Peyer's patch (tissue), 4 donors: ENCODE measurements at regions not wholly inside any gene's neighbourhood (a gene's known extent, or its start where the extent isn't known, plus 50 kb on each side); places are given as distances from the start of the nearest gene placed in this dataset.

ENCODE experiments used
- POLR2A ChIP-seq, 2 donors: fragments of 450-650 bp; IDR thresholded peaks; one replicate each; pipeline ENCODE4 v1.5.1; 2017; ENCODE audit warnings: antibody characterized with exemption in 2 of 2, mild to moderate bottlenecking in 2 of 2, moderate library complexity in 2 of 2
- TF ChIP-seq, protein P1 (sequence below), 6 experiments: fragments of 450-650 bp in 4 of 6; fragments of 200-600 bp in 2 of 6; sonication (generic) in 1 of 6; IDR thresholded peaks; one replicate each; pipeline ENCODE4 v1.5.1; 2017 to 2019; ENCODE audit warnings: antibody characterized with exemption in 6 of 6, mild to moderate bottlenecking in 3 of 6, moderate library complexity in 1 of 6

DNA sequence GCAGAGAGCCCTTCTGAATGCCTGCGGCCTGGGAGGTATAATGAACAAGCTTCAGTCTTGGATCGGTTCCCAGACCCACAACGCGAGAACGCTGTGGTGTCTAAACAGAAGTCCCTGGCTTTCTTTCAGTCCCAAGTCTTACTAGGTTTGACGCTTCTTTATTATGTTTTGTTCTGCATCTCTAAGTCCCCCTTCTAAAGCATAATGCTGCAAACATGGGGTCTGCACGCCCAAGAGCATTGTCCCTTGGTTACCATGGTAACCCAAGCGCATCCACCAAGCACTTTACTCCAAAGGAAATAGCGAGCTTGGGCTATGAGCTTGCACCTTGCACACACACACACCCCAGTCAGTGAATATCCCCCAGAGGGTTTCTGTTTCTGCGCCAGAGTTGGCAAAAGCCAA lies 193.7 kb downstream of the INO80D start:
- TF ChIP-seq, protein P1, sequence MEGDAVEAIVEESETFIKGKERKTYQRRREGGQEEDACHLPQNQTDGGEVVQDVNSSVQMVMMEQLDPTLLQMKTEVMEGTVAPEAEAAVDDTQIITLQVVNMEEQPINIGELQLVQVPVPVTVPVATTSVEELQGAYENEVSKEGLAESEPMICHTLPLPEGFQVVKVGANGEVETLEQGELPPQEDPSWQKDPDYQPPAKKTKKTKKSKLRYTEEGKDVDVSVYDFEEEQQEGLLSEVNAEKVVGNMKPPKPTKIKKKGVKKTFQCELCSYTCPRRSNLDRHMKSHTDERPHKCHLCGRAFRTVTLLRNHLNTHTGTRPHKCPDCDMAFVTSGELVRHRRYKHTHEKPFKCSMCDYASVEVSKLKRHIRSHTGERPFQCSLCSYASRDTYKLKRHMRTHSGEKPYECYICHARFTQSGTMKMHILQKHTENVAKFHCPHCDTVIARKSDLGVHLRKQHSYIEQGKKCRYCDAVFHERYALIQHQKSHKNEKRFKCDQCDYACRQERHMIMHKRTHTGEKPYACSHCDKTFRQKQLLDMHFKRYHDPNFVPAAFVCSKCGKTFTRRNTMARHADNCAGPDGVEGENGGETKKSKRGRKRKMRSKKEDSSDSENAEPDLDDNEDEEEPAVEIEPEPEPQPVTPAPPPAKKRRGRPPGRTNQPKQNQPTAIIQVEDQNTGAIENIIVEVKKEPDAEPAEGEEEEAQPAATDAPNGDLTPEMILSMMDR (IDR thresholded peaks at IDR 0.05) = no peak
- no peak for TF ChIP-seq POLR2A (IDR thresholded peaks at IDR 0.05)
